Medulla oblongata (tissue), 1 donor: ENCODE measurements at regions not wholly inside any gene's neighbourhood (a gene's known extent, or its start where the extent isn't known, plus 50 kb on each side); places are given as distances from the start of the nearest gene placed in this dataset.
"Not testable (repeated sequence)": the region's sequence is repeated elsewhere in the genome, so short reads cannot be mapped to it uniquely, and the experiment has no call there.

Experiments used
- DNase-seq: peaks from one replicate; pipeline ENCODE4 v3.0.0-alpha.2; 2015; ENCODE audit errors: extremely low spot score

DNA sequence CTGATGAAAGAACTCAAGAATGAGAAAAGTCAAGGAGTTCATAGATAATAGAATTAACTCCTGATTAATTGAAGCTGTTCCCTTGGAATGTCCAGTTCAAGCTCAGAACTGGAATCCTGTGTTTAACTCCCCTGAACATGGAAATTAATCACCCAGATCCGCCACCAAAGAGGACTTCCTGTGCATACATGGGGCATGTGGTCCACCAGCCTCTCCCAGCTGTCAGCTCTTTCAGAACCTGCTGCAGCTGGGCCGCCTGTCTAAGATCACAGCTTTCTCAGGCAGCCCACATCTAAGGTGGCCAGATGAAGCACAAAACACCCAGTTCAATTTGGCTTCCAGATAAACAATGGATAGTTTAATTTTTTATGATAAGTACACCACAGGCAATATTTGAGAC, 203.7 kb upstream of the COX10 start:
- DNase-seq, result peak; percentile 27

DNA sequence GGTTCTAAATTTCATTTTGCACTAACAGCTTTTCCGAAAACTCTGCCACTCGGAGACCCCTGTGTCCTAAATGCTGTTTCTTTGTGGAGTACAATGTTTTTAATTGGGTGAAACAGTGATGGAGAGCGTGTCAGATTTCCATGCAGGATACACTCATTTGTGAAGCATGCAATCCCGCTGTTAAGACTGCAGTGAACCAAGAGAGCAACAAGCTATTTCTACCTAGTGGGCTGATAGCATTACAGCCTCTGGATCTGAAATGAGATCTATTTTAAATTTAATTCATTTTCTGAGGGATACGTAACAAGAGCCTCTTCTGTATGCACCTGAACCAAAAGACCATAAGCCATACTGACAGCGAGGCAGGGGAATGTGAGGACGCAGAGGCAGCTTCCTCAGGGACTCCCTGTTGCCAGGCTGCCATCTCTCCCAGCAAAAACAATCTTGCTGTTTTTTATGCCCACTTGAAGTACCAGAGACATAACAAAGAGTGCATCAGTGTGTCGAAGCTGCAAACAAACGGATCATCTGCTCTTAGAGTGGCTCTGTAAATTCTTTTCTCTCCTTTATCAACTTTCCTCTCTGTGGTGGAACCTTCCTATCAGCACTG, 199.9 kb upstream of the COX10 start:
- DNase-seq, result no peak

DNA sequence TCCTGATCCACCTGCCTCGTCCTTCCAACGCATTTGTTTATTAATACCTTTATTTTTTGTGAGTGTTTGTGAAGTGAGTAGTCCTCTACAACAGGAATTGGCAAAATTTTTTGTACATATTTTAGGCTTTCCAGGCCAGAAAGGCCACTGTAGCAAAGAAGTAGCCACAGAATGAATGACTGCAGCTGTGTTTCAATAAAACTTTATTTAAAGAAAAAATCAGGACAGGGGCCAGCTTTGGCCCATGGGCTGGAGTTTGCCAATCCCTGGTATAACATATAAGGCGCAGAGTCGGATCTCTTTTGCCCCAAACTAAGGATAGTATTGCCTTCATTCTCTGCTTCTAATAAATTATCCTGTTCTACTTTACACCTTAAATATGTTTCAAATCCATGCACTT, 198.0 kb upstream of the COX10 start:
- DNase-seq, result no peak

DNA sequence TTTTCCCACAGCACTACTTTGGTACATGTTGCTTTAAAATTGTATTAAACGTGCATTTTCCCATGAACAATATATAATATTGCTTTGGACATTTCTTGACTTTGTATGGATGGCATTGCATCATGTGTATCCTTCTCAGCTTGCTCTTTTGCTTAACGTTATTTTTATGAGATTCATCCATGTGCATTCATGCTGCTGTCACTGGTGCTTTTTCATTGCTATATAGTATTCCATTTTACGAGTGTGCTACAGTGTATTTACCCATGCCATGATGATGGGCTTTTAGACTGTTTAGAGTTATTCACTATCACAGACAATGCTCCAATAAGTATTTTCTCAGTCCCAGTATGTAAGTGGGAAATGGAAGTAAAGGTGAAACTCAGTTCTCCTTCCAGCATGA, 195.2 kb upstream of the COX10 start:
- no peak for DNase-seq

DNA sequence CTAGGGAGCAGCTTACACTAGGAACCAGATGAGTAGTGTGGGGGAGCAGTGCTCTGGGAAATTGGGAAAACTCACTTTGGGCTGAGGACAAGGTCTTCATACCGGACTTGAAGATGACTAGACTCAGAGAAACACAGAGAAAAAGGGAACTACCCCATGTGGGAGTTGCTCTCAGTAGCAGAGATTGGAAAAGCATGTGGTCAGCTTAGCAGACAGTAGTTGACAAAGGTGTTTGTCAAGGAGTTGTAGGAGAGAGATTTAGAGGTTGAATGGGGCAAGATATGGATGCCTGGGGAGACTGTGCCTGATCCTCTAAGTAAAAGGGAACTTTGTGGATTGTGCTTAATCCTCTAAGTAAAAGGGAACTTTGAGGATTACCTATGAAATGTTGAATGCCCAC, 194.5 kb upstream of the COX10 start:
- DNase-seq, result no peak

DNA sequence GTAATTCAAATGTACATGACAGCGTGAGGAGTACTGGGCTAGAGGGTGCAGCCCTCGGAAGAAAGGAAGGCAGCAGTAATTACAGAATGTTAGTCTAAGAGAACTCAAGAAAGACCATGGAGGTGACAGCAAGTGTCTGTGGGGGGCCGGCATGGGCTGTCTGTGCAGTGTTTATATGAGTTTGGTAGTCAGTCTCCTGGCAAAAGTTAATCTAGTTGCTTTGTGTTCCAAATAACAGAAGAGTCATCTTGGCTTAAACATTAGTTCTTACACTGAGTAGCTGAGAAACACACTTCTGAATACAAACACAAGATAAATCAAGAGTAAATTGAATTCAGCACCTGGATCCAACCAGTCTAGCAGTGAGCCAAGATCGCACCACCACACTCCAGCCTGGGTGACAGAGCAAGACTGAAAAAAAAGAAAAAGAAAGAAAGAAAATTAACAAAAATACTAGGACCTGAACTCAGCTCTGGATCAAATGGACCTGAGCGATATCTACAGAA, 189.3 kb upstream of the COX10 start:
- no peak for DNase-seq

DNA sequence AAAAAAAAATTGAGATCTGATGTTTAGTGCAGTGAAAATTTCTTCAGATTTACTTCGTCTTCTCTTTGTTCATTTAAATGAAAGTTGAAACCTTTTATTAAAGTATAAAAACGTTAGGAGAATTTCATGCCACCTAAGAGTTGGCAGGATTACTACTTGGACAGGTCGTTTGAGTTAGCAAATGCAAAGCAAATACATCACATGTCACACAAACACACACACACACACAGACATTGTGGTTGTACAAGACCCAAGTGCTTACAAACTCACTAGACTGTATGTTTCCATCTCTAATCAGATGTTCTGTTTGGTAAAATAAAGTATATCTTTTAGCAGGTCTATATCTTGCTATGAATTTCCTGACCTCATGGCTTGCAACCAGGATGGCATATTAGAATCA, 185.6 kb upstream of the COX10 start:
- DNase-seq, result no peak

DNA sequence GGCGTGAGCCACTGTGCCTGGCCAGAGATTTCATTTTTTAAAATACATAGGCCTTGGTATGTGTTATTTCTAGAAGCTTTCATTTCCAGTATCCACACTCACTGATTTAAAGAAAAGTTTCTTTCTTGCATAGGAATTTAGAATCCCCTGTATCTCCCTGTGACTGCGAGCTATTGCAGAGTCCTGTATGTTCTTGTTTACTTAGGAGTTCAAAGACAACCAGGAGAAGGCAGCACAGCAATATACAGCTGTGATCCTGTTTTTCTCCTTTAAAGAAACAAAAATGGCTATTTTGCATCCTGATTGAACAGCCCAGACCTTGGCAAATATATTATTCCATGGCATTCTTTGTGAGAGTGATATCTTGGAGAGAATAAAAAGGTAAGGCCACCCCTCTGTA, 185.0 kb upstream of the COX10 start:
- DNase-seq, result no peak

DNA sequence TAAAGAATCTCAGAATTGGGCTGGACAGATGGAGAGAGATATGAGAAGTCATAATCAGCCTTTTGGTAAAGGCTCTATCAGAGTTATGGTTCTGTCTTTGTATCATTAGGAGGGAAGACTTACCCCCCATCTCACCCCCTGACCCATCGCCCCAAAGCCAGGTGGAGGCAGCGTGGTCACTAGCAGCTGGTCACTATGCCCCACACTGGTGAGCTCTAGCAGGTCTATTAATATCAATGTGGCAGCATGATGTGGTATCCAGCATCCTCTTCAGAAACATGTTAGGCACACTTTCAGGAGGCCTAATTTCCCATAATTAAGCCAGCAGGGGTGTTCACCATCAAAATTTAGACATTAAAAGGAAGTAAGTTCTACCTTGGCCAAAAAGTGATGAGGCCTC, 183.8 kb upstream of the COX10 start:
- DNase-seq, result no peak

DNA sequence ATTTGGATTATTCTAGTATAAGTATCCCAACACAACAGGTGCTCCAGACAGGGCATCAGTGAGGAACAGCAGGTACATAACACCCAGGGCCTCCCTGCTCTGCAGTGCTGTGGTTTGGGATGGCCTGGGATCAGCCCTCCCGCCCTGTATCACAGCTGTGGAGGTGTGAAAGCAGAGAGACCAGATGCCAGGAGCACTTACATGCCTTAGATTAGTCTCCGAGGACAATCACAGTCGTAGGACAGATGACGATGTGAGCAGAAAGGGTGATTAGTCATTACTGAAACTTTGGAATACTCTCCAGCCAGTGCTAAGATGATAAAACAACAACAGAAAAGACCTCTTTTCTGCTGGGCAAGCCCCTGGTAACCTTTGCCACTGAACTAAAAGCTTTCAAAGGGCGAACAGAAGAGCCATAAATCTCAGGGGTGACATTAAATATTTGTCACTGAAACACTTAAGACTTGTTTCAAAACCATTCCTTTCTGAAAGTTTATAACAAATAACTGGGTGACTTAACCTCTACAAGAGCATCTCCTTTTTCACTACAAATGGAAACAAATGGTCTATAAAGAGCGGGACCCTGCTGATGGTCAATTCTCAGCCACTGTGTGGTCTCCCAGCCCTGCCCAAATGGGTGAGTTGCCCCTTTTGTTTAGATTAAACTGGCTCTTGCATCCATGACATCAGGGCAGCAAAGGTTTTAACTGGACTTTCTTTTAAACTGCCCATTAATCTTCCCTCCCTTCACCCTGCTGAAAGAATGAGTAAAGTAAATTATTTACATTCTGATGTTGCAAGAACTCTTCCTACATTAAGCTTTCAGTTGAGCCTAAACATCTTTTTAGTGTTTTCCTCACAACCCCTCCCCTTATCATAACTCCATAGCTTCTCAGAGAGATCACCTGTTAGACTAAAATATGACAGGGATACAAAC, 183.1 kb upstream of the COX10 start:
- DNase-seq, result no peak

DNA sequence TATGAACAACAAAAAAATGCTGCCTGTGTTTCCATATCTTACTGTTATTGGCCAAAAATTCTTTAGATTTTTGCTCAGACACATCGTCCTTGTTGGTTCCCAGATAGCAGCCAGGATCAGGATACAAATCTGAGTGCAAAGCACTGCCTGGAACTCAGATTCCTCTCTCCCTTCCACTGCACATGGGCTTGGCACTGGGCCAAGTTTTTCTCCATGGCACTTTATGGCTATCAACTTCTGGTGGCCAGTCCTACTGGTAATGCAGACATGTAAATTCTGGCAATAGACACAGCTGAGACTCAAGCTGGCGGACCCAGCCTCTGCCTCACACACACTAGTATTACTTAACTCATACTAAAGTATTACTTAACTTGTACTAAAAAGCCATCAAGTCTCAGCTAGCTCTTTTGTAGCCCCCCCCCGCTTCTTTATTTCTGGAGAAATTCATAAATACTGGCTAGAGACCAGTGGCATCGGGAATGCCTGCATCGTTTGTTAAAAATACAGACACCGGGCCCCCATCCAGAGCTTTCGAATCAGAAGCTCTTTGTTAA, 181.2 kb upstream of the COX10 start:
- DNase-seq, result peak; percentile 39

DNA sequence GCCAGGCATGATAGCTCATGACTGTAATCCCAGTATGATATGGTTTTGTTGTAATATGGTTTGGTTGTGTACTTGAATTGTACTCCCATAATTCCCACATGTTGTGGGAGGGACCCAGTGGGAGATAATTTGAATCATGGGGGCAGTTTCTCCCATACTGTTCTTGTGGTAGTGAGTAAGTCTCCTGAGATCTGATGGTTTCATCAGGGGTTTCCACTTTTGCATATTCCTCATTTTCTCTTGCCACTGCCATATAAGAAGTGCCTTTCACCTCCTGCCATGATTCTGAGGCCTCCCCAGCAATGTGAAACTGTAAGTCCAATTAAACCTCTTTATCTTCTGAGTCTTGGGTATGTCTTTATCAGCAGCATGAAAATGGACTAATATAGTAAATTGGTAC, 160.3 kb upstream of the COX10 start:
- DNase-seq, result not testable (repeated sequence)

DNA sequence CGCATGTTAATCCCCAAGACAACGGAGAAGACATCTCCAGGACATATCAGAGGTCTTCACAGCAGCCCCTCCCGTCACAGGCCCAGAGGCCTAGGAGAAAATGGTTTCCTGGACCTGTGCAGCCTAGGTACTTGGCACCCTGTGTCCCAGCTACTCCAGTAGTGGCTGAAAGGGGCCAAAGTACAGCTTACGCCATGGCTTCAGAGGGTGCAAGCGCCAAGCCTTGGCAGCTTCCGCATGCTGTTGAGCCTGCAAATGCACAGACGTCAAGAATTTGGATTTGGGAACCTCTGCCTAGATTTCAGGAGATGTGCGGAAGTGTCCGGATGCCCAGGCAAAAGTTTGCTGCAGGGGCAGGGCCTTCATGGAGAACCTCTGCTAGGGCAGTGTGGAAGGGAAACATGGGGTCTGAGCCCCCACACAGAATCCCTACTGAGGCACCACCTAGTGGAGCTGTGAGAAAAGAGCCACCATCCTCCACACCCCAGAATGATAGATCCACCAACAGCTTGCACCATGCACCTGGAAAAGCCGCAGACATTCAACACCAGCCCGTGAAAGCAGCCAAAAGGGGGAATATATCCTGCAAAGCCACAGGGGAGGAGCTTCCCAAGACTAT, 159.3 kb upstream of the COX10 start:
- DNase-seq, result no peak

DNA sequence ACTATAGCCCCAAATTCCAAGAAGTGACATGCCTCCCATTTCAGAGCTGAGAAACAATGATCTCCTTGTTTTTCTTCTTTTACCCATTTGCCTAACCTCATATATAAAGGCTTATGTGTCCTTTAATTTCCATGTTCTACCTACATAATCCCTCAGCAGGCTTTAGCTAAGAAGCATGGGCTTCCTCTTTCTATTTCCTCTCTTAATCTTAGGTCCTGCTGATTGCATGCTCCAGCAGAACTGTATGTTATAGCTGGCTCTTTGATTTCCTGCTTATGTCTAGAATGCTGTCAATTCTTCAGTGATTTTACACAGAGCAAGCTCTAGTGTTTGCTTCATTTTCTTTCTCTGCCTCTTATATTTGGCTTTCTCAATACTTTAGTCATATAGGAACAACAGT, 151.7 kb upstream of the COX10 start:
- peak; percentile 36 for DNase-seq

DNA sequence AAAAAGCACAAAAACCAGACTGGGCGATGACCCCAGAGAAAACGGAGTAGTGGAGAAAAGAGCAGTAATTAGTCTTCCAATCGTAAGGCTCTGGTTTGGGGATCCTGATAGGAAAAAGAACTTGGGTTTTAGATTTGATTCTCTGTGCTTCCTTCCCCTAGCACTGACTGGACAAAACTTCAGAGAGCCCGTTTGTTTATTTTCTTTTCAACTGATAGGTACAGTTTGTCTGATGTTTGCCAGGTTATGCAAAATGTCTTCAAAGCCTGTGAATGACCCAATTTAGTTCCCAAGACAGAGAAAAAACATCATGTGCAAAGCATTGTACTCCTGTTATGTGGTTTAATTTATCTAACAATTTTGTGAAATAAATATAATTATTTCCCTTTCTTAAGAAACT, 151.1 kb upstream of the COX10 start:
- no peak for DNase-seq

DNA sequence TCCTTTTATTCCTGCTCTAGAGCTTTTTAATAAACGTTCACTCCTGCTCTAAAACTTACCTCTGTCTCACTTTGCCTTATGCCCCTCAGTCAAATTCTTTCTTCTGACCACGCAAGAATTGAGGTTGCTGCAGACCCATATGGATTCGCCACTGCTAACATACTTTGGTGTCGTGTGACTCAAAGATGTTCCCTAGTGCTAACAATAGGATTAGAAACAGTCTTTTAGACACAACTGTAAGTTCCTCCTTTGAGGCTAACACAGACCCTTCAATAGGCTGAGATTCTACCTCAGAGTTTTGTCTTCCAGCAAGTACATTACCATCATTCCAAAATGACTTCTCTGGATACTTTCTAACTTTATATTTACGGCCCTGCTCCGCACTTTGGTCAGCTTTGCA, 149.5 kb upstream of the COX10 start:
- peak; percentile 48 for DNase-seq

DNA sequence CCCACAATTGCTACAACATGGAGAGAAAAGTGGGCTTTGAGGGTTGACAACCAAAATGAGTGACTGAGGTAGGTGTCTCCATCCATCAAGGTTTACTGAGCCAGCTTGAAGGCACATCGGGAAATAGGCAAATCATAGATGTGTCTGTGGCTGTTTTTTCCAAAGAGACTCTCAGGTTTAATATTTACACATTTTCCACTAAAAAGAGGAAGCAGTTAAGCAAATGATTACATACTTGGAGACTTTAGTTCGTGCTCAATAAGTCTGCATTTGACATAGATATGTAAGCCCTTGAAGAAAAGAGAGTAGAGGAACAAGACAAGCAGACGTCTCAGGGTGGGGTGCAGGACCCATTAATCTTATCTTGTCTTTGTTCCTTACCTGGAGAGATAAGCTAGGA, 148.9 kb upstream of the COX10 start:
- DNase-seq, result no peak

DNA sequence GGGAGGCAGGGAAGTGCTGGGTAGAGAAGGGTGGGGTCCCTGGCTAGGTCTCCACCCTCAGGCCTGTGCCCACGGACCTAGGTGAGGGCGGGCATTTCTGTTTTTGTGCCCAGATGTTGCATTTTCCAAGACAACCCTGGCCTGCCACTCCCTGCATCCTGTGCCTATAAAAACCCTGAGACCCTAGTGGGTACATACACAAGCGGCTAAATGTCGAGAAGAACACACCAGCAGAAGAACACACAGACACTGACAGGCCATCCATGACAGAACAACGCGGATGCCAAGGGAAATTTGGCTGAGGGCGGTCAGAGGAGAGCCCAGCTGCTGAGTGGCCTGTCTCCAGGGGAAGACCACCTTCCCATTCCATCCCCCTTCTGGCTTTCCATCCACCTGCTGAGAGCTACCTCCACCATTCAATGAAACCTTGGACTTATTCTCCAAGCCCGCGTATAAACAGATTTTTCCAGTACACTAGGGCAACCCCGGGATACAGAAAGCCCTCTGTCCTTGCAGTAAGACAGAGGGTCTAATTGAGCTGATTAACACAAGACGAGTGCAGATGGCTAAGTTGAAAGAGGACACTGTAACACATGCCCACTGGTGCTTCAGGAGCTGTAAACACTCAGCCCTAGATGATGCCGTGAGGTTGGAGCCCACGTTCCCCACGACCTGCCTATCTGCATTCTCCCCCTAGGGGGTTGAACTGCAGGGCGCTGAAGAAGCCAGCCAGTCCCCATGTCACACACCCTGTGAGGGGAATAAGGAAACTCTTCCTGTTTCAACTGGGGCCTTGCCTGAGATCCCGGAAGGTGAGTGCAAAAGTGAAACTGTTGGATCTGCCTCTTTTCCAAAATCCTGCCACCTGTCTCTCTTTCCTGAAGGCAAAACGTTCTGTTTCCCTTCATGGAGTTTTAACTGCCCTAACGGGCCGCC, 147.2 kb upstream of the COX10 start:
- DNase-seq, result peak; percentile 53

DNA sequence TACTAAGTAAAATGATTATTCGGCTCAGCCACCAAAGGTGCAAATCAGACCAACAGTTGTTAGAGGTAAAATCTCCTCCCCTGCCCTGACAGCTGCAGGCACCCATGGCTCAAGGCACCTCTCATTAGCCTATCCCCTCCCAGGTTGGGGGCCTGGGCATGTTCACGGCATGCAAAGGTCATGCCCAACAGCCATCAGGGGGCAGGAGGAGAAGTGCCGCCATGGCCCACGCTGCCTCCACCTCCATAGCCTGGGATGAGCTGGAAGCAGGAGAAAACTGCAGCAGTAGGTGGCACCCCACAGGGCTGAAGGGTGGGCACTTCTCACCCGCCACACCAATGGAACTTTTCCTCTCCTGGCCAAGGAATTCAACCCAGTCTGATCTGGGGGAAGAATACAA, 146.4 kb upstream of the COX10 start:
- DNase-seq, result no peak

DNA sequence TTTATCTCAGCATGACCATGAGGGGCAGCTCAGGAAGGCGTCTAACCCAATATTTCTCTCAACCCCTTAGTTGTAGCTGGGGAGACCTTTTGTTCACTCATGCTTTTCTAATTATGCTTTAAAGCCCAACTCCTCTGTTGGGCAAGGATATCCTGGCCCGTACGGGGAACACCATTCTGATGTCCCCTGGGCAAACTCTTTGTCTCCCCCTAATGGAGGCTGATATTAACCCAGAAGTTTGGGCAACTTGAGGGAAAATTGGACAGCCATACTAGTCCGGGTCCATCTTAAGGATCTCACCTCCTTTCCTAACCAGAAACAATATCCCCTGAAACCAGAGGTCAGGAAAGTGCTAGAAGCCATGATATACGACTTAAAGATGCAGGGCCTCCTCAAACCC, 143.7 kb upstream of the COX10 start:
- no peak for DNase-seq

DNA sequence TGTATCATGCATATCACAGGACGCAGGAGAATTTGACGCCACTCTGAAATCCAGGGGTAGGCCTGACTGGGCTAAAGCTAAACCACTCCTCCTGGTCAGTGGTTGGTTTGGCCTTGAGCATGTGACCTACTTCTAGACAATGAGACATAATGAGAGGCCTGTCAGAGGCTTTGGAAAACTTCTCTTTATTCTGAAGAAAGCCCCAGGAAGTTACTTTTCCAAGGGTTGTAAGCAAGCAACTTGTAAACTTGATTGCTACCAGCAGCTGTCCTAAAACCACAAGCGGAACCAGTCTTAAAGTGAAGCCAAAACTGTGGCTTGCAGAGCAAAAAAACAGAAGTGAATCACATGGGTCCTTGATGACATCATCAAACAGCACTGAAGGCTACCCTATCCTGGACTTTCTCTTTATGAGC, 138.2 kb upstream of the COX10 start:
- peak; percentile 86 for DNase-seq
